Psoas muscle (tissue), 7 donors: ENCODE measurements at regions not wholly inside any gene's neighbourhood (a gene's known extent, or its start where the extent isn't known, plus 50 kb on each side); places are given as distances from the start of the nearest gene placed in this dataset.

Experiments used
- ATAC-seq, 4 donors: fragments of 200-7000 bp; cut with Tn5 transposase; one replicate each; pipeline ENCODE4 v1.9.1; 2020; ENCODE audit warnings: moderate library complexity in 3 of 4, mild to moderate bottlenecking in 2 of 4
- DNase-seq, 2 donors: peaks; one replicate each; pipeline ENCODE4 v3.0.0-alpha.2; 2020
- H3K27ac ChIP-seq: fragments of 200-600 bp; one replicate; pipeline ENCODE4 v1.8.0; 2022
- H3K27me3 ChIP-seq, 3 donors: fragments of 200-600 bp in 1 of 3; one replicate each; pipeline versions ENCODE4 v1.6.1 to v1.8.0; 2013 to 2022; ENCODE audit warnings: low read length in 2 of 3, mild to moderate bottlenecking in 2 of 3, moderate library complexity in 1 of 3; ENCODE audit not compliant: insufficient read depth in 3 of 3
- H3K36me3 ChIP-seq, 2 donors: fragments of 200-600 bp in 1 of 2; one replicate each; pipeline versions ENCODE4 v1.6.1 to v1.8.0; 2013 to 2022; ENCODE audit warnings: low read depth in 1 of 2, mild to moderate bottlenecking in 1 of 2, moderate library complexity in 1 of 2; ENCODE audit not compliant: insufficient read depth in 1 of 2
- H3K4me1 ChIP-seq: fragments of 200-600 bp; one replicate; pipeline ENCODE4 v1.8.0; 2022
- H3K4me3 ChIP-seq: fragments of 200-600 bp; one replicate; pipeline ENCODE4 v1.8.0; 2022; ENCODE audit warnings: mild to moderate bottlenecking
- H3K9me3 ChIP-seq: fragments of 200-600 bp; one replicate; pipeline ENCODE4 v1.8.0; 2022
- CTCF ChIP-seq: fragments of 200-600 bp; IDR thresholded peaks from one replicate; pipeline ENCODE4 v1.8.0; 2022; ENCODE audit warnings: antibody characterized with exemption
- WGBS, 3 donors: extraction: QIAGEN DNeasy Blood & Tissue Kit; methylation state at CpG; one replicate each; pipeline versions ENCODE4 v1.1.6 to v1.1.7; 2013; 5-methylcytosine and 5-hydroxymethylcytosine counted together
- intact Hi-C, 2 donors: fragments of 100-400 bp; cut with DNase I; formaldehyde crosslinking; loops; one replicate each; pipeline versions ENCODE4 v1.11.0 to v1.14.2; 2022
- donor health status: healthy with polysubstance abuse.
- donor health status: DM: no; HTN: no; CAD: no; lungs with moderate emphysema.
- donor health status: Bipolar disorder and iron deficiency.
- donor health status: healthy.
- donor health status: DM: yes; HTN: yes; CAD: no.
- donor health status: DM: no; HTN: no; CAD: no.
- donor health status: DM: yes; HTN: yes; CAD: no.

- no peak overlapping the region for H3K27ac ChIP-seq
- H3K27me3 ChIP-seq, result peaks cover 0 to 3% (median 0%) of the 10 kb centered on the region in 3 donors
- no peaks in the 10 kb centered on the region for H3K4me1 ChIP-seq
- intact Hi-C loops, result no loop called here
- WGBS, 3 donors, result 67 to 72% (median 69%) methylated on average over 11 of the region's 11 CpGs
- no peak overlapping the region for H3K4me3 ChIP-seq
- DNase-seq (no peak), ATAC-seq (no peak)
- TF ChIP-seq CTCF, result no peak
- H3K36me3 ChIP-seq, result no peaks in the 10 kb centered on the region
- no peaks in the 10 kb centered on the region for H3K9me3 ChIP-seq
These were observed 57.8 kb upstream of the ID2 start for GRCh38 chr2:8623958-8624591.

GRCh38 chr2:8624855-8625398, 56.9 kb upstream of the ID2 start:
- no peak for DNase-seq
- intact Hi-C loops, result no loop called here

GRCh38 chr2:8625399-8626300, 56.2 kb upstream of the ID2 start:
- Histone ChIP-seq H3K4me1 (no peaks in the 10 kb centered on the region), H3K27me3 (peaks cover 0 to 3% (median 0%) of the 10 kb centered on the region in 3 donors), H3K9me3 (no peaks in the 10 kb centered on the region), H3K4me3 (no peak overlapping the region), H3K36me3 (no peaks in the 10 kb centered on the region), H3K27ac (no peak overlapping the region)
- WGBS, 3 donors, result 89 to 91% (median 90%) methylated on average over 24 of the region's 24 CpGs
- intact Hi-C loops, result no loop called here
- no peak for ATAC-seq
- no peak for TF ChIP-seq CTCF
- no peak for DNase-seq

More at GRCh38 chr2:8624855-8625398, 56.9 kb upstream of the ID2 start:
- H3K36me3 ChIP-seq, result no peaks in the 10 kb centered on the region
- no peaks in the 10 kb centered on the region for H3K9me3 ChIP-seq
- H3K4me1 ChIP-seq, result no peaks in the 10 kb centered on the region
- H3K4me3 ChIP-seq, result no peak overlapping the region
- no peak for ATAC-seq
- no peak for TF ChIP-seq CTCF
- WGBS, 3 donors, result 79 to 87% (median 80%) methylated on average over 14 of the region's 14 CpGs
- no peak overlapping the region for H3K27ac ChIP-seq
- peaks cover 0 to 3% (median 0%) of the 10 kb centered on the region in 3 donors for H3K27me3 ChIP-seq

GRCh38 chr2:8626572-8626971, 55.3 kb upstream of the ID2 start:
- ATAC-seq, result no peak
- H3K27me3 ChIP-seq, result peaks cover 0 to 6% (median 0%) of the 10 kb centered on the region in 3 donors
- no peak overlapping the region for H3K4me3 ChIP-seq

More at GRCh38 chr2:8626572-8626971, 55.3 kb upstream of the ID2 start:
- Histone ChIP-seq H3K27ac (no peak overlapping the region), H3K9me3 (no peaks in the 10 kb centered on the region), H3K36me3 (no peaks in the 10 kb centered on the region), H3K4me1 (no peaks in the 10 kb centered on the region)
- TF ChIP-seq CTCF, result no peak
- intact Hi-C loops, result no loop called here
- WGBS, 3 donors, result 91 to 98% (median 93%) methylated on average over 8 of the region's 8 CpGs
- no peak for DNase-seq
